OCI-LY3 (cell line): ENCODE measurements at regions not wholly inside any gene's neighbourhood (a gene's known extent, or its start where the extent isn't known, plus 50 kb on each side); places are given as distances from the start of the nearest gene placed in this dataset.

Experiments used
- H2AFZ ChIP-seq: fragments of 200-600, 300-600 bp; shearing (Covaris generic); 2 replicates; pipeline ENCODE4 v1.6.0; 2014; ENCODE audit warnings: antibody characterized with exemption, low read depth, low read length
- H3K27ac ChIP-seq: fragments of 200-600, 300-600 bp; sonication (generic); 2 replicates; pipeline ENCODE4 v1.5.1; 2014; ENCODE audit warnings: mild to moderate bottlenecking, low read length, moderate library complexity, mixed read lengths
- H3K27me3 ChIP-seq: fragments of 200-600, 300-600 bp; sonication (generic); 2 replicates; pipeline ENCODE4 v1.6.1; 2014; ENCODE audit warnings: low read depth, low read length, mixed read lengths
- H3K36me3 ChIP-seq: fragments of 200-600, 300-600 bp; sonication (generic); replicated peaks from 2 replicates; pipeline ENCODE3; 2014; ENCODE audit warnings: low read depth, low read length, mixed read lengths
- H3K4me1 ChIP-seq: fragments of 300-600, 200-600 bp; sonication (generic); 2 replicates; pipeline ENCODE4 v1.6.1; 2014; ENCODE audit warnings: low read length, mixed read lengths
- H3K4me2 ChIP-seq: fragments of 200-600, 300-600 bp; sonication (generic); 2 replicates; pipeline ENCODE4 v1.6.1; 2014; ENCODE audit warnings: low read length, mixed read lengths
- H3K4me3 ChIP-seq: fragments of 300-600, 200-600 bp; sonication (generic); 2 replicates; pipeline ENCODE4 v1.5.1; 2014; ENCODE audit warnings: antibody characterized with exemption, mild to moderate bottlenecking, low read length, moderate library complexity
- H3K79me2 ChIP-seq: fragments of 300-600, 200-600 bp; shearing (Covaris generic); 2 replicates; pipeline ENCODE4 v1.6.1; 2014; ENCODE audit warnings: mild to moderate bottlenecking, low read length, mixed read lengths
- H3K9ac ChIP-seq: fragments of 300-600, 200-600 bp; shearing (Covaris generic); 2 replicates; pipeline ENCODE4 v1.6.0; 2014; ENCODE audit warnings: mild to moderate bottlenecking, low read length, moderate library complexity
- H3K9me3 ChIP-seq: fragments of 200-600, 300-600 bp; shearing (Covaris generic); 2 replicates; pipeline ENCODE4 v1.6.1; 2014; ENCODE audit warnings: low read length, mixed read lengths; ENCODE audit not compliant: insufficient read depth
- H4K20me1 ChIP-seq: fragments of 200-600, 300-600 bp; sonication (generic); 2 replicates; pipeline ENCODE4 v1.6.1; 2016; ENCODE audit warnings: low read length, mixed read lengths; ENCODE audit not compliant: insufficient read depth
- EZH2phosphoT487 ChIP-seq: fragments of 200-600 bp; shearing (Covaris generic); IDR thresholded peaks from 2 replicates; pipeline ENCODE4 v1.6.1; 2018; ENCODE audit warnings: antibody characterized with exemption, mixed run types, low read depth
- TF ChIP-seq, protein P1 (sequence below): fragments of 200-600, 300-600 bp; sonication (generic); IDR thresholded peaks from 2 replicates; pipeline ENCODE4 v1.5.1; 2014; ENCODE audit warnings: antibody characterized with exemption, low read length, low read depth

DNA sequence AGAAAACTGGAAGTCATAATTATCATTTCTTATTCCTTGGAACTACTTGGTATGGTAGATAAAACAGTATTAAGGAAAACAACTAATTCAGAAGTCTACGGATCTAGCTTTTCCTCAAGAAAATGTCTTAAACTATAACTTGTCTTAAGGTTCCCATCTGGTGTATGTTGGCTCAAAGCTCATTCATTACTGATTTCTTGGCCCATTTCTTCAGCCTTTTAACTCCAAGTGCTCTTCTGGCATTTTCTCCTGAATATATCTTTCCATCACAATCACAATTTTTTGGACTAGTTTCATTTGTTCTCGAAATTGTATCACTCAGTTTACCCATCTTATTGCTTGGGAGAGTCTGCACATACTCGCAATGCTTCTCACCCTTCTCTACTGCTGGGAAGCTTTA, 150.1 kb downstream of the C12orf50 start:
- H3K27me3 ChIP-seq = no peaks in the 10 kb centered on the region
- H4K20me1 ChIP-seq = no peaks in the 10 kb centered on the region
- H3K79me2 ChIP-seq = no peaks in the 10 kb centered on the region
- H3K4me3 ChIP-seq = no peak overlapping the region
- H3K4me2 ChIP-seq = no peak overlapping the region
- peaks cover 9% of the 10 kb centered on the region for H3K4me1 ChIP-seq
- no peak overlapping the region for H2AFZ ChIP-seq
- no peaks in the 10 kb centered on the region for H3K36me3 ChIP-seq
- no peak for TF ChIP-seq EZH2phosphoT487
- TF ChIP-seq, protein P1, sequence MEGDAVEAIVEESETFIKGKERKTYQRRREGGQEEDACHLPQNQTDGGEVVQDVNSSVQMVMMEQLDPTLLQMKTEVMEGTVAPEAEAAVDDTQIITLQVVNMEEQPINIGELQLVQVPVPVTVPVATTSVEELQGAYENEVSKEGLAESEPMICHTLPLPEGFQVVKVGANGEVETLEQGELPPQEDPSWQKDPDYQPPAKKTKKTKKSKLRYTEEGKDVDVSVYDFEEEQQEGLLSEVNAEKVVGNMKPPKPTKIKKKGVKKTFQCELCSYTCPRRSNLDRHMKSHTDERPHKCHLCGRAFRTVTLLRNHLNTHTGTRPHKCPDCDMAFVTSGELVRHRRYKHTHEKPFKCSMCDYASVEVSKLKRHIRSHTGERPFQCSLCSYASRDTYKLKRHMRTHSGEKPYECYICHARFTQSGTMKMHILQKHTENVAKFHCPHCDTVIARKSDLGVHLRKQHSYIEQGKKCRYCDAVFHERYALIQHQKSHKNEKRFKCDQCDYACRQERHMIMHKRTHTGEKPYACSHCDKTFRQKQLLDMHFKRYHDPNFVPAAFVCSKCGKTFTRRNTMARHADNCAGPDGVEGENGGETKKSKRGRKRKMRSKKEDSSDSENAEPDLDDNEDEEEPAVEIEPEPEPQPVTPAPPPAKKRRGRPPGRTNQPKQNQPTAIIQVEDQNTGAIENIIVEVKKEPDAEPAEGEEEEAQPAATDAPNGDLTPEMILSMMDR = no peak
- H3K9me3 ChIP-seq = no peaks in the 10 kb centered on the region
- H3K27ac ChIP-seq = no peak overlapping the region
- no peak overlapping the region for H3K9ac ChIP-seq

DNA sequence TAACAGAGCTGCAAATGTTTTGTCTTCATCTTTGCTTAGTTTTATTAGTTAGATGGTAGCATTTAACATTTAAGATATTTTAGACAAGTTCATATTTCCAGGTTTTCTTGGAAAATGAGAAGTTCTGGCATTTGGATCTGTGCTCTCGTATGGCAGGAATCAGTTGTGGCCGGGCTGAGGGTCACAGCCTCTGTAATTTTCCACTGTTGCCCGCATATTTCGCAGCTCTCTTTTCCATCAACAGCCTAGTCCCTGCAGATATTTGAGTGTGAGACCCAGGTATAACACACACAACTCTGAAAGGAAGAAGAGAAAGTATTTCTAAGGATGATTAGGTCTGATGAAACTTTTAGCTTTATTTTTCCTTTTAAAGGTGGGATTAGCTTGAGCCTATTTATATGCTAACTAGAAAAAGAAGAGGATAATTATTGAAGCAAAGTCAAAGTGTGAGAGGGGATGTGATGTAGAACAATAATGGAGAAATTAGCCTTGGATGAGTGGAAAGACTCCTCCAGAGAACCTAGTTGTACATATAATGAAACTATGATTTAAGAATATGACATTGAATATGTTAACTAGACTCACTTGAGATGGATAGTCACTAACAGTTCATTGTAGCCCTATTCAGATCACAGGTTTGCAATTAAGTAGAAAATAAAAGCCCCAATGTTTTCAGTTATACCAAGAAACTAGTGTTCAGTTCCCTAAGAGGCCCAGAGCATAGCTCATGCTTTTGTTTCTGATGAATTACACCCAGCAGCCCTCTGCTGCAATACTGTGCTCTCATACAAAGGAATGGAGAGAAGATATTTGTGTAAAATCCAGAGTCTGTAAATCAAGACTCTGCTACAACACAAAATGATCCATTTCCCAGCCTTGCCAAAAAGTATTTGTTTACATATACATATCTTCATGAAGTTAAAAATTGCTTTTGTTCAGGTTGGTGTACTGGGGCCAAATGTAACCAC, 158.4 kb downstream of the C12orf50 start:
- Histone ChIP-seq H3K4me2 (no peak overlapping the region), H3K36me3 (no peaks in the 10 kb centered on the region), H3K9me3 (no peaks in the 10 kb centered on the region), H4K20me1 (no peaks in the 10 kb centered on the region), H3K79me2 (no peaks in the 10 kb centered on the region), H3K9ac (no peak overlapping the region), H3K4me3 (no peak overlapping the region), H3K27ac (no peak overlapping the region), H3K4me1 (peaks cover 16% of the 10 kb centered on the region), H3K27me3 (no peaks in the 10 kb centered on the region), H2AFZ (no peak overlapping the region)
- no peak for TF ChIP-seq EZH2phosphoT487
- TF ChIP-seq, protein P1 = no peak

DNA sequence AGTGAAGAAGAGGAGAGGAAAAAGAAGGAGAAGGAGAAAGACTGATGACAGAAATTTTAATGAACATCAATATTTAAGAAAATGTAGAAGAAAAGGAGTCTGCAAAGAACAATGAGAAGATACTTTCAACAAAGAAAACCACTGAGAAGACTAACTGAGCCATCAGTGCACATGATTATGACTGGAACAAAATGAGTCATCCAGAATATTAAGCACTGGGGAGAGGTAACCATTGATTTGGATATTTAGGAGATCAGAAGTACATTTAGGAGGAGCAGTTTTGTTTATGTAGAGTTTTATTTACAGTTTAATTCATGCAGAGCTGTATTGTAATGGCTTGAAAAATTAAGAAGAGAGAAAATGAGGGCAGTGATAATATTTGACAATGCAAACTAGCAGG, 159.1 kb downstream of the C12orf50 start:
- no peaks in the 10 kb centered on the region for H3K36me3 ChIP-seq
- no peak overlapping the region for H3K4me3 ChIP-seq
- H3K4me1 ChIP-seq = peaks cover 16% of the 10 kb centered on the region
- no peak overlapping the region for H3K27ac ChIP-seq
- no peak overlapping the region for H2AFZ ChIP-seq
- H3K4me2 ChIP-seq = no peak overlapping the region
- no peaks in the 10 kb centered on the region for H4K20me1 ChIP-seq
- no peak overlapping the region for H3K9ac ChIP-seq
- H3K9me3 ChIP-seq = no peaks in the 10 kb centered on the region
- TF ChIP-seq, protein P1 = no peak
- no peak for TF ChIP-seq EZH2phosphoT487
- no peaks in the 10 kb centered on the region for H3K27me3 ChIP-seq
- no peaks in the 10 kb centered on the region for H3K79me2 ChIP-seq

DNA sequence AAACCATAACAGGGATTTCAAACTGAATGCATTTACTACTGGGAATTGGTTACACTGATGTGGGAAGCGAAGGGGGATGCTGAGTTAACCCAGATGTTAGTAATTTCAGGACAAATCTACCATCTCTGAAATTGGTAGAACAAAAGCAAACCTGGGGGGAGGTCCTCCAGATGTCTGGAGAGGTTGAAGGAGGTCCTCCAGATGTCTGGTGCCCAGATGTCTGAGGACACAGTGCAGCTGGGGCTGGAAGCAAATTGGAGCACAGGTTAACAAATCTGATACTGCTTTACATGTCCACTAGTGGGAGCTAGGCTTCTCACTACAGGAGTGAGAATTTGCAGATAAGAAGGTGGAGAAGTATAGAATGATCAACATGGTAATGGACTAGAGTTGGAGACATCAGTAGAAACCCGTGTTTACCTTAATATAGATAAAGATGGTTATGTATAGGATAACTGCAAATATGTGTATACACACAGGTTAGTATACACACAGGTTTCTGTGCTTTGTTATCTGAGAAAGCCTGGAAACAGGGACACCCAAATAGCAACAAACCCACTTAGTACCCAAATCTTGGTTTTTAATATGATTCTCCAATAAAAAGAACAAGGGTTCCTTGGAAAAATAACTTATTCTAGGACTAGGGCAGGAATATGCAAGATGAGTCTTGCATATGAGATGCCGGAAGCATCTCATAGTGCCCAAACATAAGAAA, 162.5 kb downstream of the C12orf50 start:
- H3K27ac ChIP-seq = no peak overlapping the region
- H3K79me2 ChIP-seq = no peaks in the 10 kb centered on the region
- peaks cover 16% of the 10 kb centered on the region for H3K4me1 ChIP-seq
- no peak overlapping the region for H3K4me2 ChIP-seq
- no peaks in the 10 kb centered on the region for H3K9me3 ChIP-seq
- no peak overlapping the region for H2AFZ ChIP-seq
- no peak overlapping the region for H3K9ac ChIP-seq
- no peaks in the 10 kb centered on the region for H3K27me3 ChIP-seq
- TF ChIP-seq EZH2phosphoT487 = no peak
- TF ChIP-seq, protein P1 = peak; percentile 54
- H3K36me3 ChIP-seq = no peaks in the 10 kb centered on the region
- H4K20me1 ChIP-seq = no peaks in the 10 kb centered on the region
- no peak overlapping the region for H3K4me3 ChIP-seq
